ENCODE measurements at regions not wholly inside any gene's neighbourhood (a gene's known extent, or its start where the extent isn't known, plus 50 kb on each side); places are given as distances from the start of the nearest gene placed in this dataset.

DNA sequence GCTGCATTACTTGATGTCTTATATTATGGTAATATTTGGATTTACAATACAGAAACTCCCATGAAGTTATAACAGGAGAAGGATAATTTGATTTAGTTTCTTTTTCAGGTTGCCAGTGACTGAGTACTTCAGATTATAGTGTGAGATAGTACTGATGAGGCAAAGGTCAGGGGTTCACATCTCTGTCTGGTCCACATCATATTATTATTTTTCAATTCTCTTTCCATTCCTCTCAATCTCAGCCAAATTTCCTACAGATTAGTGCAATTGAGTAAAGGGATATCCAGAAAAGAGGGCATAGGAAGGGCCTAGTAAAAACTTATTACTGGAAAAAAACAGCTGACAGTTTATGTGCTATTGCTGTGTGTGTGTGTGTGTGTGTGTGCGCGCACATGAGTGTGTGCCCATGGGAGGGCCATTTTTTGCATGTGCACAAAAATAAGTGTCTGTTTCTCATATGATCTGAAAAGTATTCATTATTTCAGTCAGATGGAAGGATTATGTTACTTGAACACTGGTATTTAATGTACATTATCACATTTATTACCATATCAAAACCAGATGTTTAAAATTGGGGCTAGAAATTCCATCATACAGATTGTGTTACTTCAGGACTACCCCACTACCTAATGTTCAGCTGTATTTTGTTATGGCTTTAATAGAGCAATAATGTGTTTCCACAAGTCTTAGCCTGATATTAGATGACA lies 78.3 kb upstream of the KCNK2 start:
- TF ChIP-seq, protein P1, sequence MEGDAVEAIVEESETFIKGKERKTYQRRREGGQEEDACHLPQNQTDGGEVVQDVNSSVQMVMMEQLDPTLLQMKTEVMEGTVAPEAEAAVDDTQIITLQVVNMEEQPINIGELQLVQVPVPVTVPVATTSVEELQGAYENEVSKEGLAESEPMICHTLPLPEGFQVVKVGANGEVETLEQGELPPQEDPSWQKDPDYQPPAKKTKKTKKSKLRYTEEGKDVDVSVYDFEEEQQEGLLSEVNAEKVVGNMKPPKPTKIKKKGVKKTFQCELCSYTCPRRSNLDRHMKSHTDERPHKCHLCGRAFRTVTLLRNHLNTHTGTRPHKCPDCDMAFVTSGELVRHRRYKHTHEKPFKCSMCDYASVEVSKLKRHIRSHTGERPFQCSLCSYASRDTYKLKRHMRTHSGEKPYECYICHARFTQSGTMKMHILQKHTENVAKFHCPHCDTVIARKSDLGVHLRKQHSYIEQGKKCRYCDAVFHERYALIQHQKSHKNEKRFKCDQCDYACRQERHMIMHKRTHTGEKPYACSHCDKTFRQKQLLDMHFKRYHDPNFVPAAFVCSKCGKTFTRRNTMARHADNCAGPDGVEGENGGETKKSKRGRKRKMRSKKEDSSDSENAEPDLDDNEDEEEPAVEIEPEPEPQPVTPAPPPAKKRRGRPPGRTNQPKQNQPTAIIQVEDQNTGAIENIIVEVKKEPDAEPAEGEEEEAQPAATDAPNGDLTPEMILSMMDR (IDR thresholded peaks at IDR 0.05; ENCODE audit: insufficient read depth, low read depth, low read length): no peak

DNA sequence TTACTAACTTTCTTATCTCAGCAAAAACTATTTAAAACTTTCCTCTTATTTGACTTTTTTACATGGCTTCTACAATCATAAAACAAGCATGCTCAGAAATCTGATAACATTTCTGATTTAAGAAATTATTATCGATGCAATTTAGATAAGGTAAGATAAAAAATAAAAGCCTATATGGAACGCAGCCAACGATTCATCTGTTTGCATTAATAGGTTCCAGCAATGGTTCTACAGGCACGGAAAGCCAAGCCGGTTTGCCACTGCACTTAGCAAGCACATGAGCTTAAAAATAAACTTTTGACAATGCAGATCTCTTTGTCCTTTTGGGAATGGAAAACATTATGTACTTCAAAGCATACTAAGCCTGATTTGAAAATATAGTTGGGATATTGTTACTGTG lies 77.5 kb upstream of the KCNK2 start:
- no peak overlapping the region for H3K4me3 ChIP-seq (ENCODE audit: low read depth, low read length)
- TF ChIP-seq, protein P1 (IDR thresholded peaks at IDR 0.05; ENCODE audit: insufficient read depth, low read depth, low read length): no peak
- DNase-seq (ENCODE audit: low read depth): peak; percentile 31

More for the DNA sequence above, 78.3 kb upstream of the KCNK2 start:
- DNase-seq (ENCODE audit: low read depth): no peak
- H3K4me3 ChIP-seq (ENCODE audit: low read depth, low read length): no peak overlapping the region

DNA sequence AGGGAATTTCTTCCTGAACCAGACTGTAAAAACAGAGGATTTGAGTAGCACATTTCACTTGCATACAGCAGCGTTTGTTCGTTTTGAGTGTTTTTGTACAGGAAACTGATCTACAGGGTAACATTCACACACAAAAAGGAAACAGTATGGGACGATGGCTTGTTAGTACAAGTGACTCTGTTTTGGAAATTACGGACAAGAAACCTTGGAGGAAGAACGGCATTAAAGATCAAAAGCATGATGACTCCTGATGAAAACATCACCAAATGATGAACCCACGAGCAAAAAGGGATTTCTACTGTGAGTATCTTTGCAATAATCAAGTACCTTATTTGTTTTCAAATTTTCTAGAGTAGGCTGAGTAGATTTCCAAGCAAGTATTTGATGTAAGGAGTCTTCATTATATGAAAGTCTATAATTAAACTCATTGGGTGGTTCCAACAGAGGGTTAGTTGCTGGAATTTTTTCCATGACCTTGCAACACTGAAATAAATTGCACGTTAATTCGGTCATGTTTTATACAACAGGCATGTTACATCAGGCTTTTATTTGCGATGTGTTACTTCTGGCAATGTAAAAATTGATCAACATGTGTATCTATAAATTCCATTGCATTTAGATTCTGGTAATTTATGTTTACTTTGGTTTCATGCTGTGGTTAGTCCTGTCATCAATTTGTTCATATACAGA lies 76.7 kb upstream of the KCNK2 start:
- no peak for DNase-seq (ENCODE audit: low read depth)
- TF ChIP-seq, protein P1 (IDR thresholded peaks at IDR 0.05; ENCODE audit: insufficient read depth, low read depth, low read length): no peak
- peak overlapping the region; percentile 28 for H3K4me3 ChIP-seq (ENCODE audit: low read depth, low read length)

DNA sequence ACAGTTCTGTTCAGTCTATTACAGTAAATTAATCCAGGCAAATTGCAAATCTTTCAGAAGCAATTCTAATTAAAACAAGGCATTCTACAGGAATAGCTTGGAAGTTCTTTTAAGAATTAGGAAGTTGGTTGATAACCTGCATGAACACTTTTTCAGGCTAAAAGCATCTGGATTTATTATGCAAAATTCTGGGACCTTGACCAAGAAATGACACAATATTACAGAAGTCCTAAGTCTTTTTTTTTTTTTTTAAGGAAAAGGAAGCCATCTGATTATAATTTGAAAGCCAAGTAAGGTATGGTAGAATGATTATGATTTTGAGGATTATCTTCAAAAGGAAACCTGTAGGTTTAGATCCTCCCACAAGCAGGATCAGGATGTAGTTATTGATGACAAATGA lies 74.7 kb upstream of the KCNK2 start:
- DNase-seq (ENCODE audit: low read depth): no peak
- TF ChIP-seq, protein P1 (IDR thresholded peaks at IDR 0.05; ENCODE audit: insufficient read depth, low read depth, low read length): no peak
- no peak overlapping the region for H3K4me3 ChIP-seq (ENCODE audit: low read depth, low read length)

DNA sequence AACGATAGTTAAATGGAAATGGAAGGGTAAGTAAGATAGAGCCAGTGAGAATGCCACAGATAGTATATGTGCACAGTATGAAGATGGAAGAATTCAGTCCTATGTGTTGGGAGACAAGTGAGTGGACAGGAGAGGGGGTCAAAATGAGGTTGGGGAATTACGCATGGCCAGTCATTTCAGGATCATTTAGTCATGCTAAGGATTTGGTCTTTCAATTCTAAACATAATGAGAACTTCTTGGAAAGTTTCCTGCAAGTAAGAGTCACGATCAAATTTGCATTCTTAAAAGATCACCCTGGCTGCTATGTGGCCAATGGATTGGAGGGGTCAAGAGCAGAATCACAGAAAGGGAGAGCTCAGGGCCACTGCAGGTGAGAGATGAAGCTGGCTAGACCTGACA lies 64.0 kb upstream of the KCNK2 start:
- no peak for DNase-seq (ENCODE audit: low read depth)
- TF ChIP-seq, protein P1 (IDR thresholded peaks at IDR 0.05; ENCODE audit: insufficient read depth, low read depth, low read length): no peak
- H3K4me3 ChIP-seq (ENCODE audit: low read depth, low read length): no peak overlapping the region

DNA sequence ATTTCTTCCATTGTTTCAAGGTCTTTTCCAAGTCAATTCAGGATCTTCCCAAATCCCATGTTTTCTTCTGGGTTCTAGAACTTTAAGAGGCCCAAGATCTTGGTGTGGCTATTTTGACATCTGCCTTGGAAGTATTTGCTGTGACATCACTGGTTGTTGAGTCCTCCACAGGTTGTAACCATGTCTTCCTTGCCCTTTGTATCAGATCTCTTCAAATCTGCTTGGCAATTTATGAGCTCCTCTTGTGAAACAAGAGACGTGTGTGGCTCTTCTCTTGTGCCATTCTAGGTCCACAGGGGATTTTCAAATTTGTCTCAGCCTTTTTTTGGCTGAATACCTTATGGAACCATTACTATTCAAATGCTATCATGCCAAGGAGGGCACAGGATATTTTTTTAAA lies 60.3 kb upstream of the KCNK2 start:
- no peak overlapping the region for H3K4me3 ChIP-seq (ENCODE audit: low read depth, low read length)
- TF ChIP-seq, protein P1 (IDR thresholded peaks at IDR 0.05; ENCODE audit: insufficient read depth, low read depth, low read length): no peak
- DNase-seq (ENCODE audit: low read depth): peak; percentile 51
